ENCODE measurements at regions not wholly inside any gene's neighbourhood (a gene's known extent, or its start where the extent isn't known, plus 50 kb on each side); places are given as distances from the start of the nearest gene placed in this dataset.
"Not testable (repeated sequence)": the region's sequence is repeated elsewhere in the genome, so short reads cannot be mapped to it uniquely, and the experiment has no call there.

DNA sequence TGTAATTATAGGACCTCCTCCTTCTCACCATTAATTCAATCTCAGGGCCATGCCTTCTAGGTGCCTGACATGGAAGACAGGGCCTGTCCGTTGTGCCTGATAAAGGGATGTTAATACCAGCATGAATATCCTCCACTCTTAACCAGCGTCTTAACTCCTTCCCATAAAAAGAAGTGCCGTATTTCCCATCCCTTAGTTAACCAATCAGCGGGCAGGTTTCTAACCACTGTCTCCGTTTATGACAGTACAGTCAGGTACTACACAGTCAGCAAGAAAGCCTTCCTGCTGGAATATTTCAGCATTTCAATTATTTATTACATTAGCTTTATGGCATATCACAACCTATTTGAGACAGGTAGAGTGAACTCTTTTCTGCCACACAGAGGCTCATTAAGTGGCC lies 308.6 kb upstream of the FZD8 start:
- no peak for DNase-seq

DNA sequence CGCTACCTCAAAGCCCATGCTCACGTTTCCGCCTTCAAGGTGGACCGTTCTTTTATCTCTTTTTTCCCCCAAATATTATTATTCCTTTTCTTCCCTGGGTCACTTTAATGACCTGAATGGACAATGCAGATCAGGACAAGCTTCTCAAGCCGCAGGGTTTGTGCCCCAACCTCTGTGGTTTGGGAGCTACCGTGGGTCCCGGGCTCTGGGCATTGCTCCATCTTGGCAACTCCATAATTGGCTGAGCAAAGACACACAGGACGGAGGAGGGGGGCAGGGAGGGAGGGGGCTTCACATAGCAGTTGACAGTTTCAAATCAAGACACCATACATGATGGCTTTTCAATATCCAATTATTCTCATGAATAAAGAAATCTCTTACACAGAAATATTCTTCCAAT lies 308.1 kb upstream of the FZD8 start:
- no peak for DNase-seq

DNA sequence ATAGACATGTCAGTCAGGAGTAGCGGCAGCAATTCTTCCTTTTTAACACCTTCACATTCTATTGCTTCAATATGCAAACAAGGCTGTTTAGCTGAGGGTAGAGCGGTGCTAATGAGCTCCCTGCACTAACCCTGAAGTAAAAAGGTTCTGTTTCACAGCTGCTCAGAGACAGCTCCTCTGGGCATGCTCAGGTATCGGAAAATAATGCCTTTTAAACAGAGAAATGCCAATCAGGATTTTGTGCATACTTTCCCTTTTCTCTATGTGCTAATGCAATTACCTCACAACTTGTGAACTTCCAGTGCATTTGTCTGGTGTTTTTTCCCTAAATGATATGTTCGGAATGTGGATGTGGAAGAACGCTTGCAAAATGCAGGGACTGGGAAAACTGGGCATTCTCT lies 307.7 kb upstream of the FZD8 start:
- no peak for DNase-seq

DNA sequence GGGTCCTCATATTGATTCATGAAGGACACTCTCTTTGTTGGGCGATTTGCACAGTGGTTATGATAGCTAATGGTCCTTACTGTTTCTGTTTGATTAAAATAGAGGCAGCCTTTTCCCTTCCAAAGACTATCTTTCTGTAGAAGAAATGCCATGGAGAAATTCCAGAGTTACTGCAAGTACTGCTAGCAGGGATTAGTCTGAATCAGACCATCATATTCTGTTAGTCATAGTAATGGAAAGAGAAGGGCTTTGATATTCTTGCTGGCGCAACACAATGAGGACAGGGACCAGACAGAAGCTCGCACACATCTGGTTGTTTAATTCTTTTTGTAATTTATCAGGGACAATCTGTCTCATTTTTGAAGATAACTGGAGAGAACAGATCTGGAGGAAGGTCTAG lies 304.5 kb upstream of the FZD8 start:
- no peak for DNase-seq

DNA sequence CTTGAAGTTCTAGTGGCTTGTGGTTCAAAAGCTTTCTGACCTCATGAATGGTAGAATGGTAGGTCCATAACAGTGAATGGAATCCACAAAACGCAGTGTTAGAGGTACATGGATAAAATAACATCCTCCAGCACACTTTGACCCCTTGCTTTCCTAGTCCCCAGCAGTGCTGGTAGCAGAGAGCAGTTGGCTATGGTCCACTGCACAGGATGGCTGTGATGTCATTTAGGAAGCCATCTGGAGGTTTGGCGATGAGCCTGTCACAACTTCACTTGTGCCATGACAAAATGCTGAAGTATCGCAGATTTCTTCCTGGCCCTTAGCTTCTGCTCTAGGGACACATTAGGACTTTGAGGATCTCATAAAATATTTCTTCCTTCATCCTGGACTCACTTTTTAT lies 300.0 kb upstream of the FZD8 start:
- no peak for DNase-seq

DNA sequence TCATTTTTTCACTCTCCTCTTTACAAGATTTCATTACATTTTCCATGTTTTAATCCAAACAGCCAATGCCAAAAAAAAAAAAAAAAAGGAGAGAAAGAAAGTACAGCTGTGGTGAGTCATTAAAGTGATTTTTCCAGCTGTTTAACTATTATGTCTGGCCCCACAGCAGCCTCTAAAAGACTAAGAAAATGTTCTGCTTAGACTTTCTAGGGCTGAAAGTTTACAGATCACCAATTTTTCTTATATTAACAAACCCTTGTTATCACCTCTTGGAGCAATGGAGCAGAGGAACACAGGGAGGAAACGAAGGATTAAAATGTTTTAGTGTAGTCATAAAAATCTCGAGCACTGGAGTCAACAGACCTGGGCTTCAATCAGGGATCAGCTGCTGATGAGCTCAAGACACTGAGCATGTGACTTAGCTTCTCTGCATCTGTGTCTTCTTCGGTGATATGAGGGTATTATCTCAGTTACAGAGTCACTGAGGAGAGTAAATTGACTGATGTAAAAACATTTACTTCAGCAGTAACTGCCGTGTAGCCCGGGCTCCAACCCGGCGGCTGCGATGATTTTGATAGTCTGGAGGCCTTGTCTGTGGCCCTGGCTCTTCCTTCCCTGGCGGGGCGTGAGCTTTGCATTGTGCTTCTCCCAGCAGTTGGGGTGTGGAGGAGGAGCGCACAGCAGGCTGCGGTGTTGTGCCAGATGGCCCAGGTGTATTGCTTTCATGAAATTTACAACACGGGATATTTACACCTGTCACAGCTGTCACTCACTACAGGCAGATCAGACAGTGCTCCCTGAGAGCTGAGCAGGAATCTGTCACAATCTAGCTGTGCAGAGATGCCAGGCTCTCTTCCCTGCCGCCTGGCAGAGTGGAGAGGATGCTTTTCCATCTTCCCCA lies 298.3 kb upstream of the FZD8 start:
- DNase-seq, result no peak

DNA sequence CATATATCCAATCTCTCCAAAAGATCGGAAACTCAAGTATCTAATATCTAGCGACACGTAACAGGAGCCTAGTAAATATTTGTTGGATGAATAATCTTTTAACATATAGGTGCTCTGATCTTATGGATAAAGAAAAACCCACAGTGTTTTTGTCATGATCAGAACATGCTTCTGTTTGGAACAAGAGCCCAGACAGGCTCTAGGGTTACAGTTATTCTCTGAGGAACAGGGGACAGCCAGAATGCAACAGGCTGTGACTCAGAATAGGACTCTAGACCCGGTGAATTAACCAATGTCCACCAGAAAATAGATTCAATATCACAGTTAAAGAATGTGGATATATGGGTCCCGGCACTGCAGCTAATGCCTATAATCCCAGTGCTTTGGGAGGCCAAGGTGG lies 296.1 kb upstream of the FZD8 start:
- DNase-seq, result no peak

DNA sequence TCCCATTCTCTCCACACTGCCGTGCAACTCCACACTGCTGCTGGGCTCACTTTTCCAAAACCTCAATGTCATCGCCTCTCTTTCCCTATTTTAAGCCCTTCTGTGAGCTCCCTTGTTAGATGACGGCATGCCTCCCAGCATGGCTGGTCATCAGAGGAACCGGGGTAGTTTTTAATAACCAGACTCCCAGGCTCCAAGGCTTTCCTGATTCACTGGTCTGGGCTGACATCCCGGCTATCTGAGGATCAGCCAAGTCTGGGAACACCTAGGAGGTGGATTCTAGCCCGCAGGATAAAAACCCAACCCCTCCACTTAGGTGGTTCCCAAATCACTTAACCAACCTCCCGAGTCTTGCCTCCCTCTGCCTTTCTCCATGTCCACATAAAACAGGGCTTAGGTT lies 295.4 kb upstream of the FZD8 start:
- DNase-seq, result no peak

DNA sequence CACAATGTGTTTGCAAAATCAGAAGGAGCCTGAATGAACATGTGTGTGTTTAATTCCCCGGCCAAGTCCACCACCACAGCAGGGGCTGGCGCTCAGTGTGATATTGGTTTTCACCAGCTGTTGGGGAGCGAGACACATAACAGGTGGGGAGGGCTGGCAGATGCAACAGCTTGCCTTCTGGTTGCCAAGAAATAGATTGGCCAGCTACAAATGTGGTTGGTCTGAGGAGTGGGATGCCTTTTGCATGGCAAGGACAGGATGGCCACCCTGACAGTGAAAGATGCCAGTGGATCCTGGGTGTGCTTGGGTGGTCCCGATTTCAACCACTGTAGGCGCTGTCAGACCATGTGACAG lies 292.5 kb upstream of the FZD8 start:
- DNase-seq, result no peak

DNA sequence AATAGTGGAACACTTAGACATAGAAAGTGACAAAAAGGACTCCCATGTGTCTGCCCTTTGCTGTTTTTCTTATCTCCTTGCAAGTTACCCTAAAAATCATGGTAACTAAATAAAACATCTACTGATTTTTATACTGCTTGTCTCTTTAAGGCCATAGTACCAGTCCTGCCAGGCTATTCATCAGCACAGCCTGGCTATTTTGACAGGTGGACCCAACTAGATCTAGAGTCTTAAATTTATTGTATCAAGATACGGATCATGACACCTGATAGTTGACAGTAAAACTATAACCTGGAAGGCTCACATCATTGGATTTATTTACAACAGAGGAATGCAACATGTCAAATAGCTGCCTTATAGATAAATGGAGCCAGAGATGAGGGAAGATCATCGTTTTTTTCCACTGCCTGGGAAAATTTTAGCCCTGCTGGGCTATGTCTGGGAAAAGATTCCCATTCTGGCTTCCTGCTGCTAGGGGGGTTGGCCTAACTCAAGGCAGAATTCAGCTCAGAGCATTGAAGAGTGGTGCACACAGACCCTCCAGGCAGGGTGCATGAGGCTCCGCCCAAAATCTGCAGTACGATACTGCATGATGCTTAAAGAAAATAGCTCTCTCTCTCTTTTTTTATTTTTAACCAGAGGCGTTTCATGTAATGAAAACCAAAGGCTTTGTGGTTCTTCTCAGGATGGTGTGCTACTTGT lies 292.0 kb upstream of the FZD8 start:
- DNase-seq, result no peak

DNA sequence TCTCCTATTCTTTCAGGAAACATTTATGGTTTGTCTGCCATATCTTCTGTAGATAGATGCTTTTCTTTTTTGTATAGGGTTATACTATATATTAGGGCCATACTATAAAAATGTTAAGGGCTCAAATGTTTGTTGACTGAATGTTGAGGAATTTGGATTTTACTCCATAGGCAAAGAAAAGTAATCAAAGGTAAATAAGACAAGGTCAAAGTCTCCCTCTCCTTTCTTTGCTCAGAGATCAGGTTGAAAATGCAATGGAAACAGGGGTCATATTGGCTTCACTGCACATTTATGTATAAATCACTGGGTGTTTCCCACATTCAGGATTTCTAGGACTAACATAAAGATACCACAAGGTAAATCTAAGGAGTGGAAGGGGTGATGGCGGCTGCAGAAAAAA lies 291.4 kb upstream of the FZD8 start:
- no peak for DNase-seq

DNA sequence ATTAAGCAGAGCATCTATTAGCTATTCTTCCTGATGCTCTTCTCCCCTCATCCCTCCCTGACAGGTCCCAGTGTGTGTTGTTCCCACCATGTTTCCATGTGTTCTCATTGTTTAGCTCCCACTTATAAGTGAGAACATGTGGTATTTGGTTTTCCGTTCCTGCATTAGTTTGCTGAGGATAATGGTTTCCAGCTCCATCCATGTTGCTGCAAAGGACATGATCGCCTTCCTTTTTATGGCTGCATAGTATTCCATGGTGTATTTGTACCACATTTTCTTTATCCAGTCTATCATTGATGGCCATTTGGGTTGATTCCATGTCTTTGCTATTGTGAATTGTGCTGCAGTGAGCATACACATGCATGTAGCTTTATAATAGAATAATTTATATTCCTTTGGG lies 287.9 kb upstream of the FZD8 start:
- DNase-seq, result not testable (repeated sequence)

DNA sequence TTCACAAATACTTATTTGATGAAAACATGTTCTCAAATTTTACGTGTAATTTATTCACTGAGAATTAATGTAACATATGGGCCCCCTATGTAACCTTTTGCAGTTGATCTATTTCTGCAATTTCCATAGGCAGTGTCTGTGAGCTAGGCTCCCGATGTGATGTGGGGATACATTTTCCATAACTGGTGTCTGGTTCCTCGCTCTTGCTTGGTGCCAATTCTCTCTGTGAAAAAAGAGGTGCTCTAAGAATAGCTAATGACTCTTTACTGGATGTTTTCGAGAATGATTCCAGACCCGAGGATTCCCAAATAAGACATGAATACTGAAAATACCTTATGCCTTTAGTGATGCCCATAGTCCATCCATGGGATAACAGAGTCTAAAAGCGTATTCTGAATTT lies 286.7 kb upstream of the FZD8 start:
- DNase-seq, result no peak

DNA sequence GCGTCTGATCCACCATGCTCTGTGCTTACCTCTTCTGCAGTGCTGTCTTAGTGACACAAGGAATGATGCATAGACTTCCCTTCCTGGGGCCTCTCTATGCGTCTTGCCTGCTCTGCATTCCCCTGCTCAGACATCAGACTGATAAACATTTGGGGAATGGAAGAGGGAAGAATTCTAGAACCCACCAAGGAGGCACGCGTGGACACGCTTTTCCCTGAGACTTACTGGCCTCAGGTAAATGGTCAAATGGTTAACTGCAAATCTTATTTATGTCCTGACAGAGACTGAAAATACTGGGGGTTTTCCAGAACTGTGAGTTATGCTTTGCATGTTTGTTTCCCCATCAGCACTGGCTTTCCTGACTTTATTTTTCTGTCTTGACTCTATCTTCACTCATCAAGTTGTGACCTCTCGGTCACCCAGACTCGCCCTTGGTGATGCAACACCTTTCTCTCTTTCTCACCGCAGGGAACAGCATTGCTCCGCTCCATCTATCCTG lies 285.9 kb upstream of the FZD8 start:
- no peak for DNase-seq

DNA sequence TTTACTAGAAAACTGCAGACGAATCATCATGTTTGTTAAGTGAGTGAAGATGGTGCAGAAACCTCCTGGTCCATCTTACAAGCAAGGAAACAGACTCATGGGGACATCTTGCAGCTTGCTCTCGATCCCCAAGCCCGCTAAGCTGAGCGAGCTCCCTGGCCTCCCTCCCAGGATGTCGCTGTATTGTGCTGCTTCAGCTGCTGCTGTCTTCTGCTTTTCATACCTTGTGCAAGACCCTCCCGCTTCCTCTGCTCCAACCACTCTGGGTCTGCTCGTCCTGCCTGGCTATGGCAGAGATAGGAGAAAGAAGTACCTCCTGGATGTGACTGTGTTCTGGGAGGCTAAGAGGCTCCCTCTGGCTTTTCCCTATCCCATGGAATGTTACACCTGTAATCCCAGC lies 285.2 kb upstream of the FZD8 start:
- no peak for DNase-seq

DNA sequence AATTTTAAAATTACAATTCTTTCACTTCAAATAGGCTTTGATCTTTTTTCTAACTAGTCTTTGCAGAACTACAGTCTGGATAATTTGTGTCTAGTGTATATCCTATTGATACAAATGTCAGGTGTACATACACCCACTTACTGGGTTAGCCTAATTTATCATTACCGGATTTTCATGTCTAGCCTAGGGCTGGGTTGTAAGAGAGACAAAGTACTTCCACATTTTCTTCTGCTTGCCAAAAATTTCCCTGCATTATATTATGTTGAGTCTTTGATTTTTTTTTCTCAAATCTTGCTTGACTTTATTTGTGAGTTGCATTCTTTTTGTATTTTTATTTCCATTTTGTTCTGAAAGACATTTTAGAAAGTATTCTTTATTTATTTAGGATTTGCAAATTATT lies 284.8 kb upstream of the FZD8 start:
- DNase-seq, result no peak

DNA sequence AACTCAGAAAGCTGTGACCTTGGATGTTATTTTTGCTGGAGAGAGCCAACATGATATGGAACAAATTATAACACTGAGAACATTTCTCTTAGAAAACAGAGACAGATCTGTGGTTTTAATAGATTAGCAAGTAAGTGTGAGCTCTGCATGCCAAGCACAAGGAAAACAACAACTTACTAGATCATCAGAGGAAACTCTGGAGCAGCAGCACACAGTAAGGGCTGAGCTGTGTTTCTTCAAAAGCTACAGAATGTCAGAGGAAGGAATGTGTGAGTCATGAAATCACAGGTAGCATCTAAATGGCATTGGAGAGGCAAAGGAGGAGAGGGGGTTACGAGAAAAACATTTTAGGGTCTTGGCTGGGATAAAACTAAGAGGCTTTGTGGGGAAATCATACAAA lies 283.4 kb upstream of the FZD8 start:
- DNase-seq, result no peak

DNA sequence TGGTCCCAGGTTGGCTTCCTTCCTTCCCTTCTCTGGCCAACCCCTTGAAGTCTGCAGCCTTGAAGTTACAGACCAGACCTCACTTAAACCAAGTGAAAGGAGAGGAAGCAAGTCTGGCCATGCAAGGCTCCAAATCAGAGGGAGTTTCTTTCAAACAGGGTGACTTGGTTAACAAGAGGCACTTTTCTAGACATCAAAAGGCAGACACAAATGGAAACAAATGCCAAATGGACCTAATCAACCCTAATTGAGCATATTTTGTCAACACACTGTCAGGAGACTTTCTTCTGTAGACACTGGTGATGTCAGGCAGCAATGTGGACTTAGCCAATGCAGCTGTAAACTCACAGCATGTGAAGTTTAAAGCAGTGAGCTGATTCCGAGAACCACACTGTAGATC lies 282.7 kb upstream of the FZD8 start:
- no peak for DNase-seq

DNA sequence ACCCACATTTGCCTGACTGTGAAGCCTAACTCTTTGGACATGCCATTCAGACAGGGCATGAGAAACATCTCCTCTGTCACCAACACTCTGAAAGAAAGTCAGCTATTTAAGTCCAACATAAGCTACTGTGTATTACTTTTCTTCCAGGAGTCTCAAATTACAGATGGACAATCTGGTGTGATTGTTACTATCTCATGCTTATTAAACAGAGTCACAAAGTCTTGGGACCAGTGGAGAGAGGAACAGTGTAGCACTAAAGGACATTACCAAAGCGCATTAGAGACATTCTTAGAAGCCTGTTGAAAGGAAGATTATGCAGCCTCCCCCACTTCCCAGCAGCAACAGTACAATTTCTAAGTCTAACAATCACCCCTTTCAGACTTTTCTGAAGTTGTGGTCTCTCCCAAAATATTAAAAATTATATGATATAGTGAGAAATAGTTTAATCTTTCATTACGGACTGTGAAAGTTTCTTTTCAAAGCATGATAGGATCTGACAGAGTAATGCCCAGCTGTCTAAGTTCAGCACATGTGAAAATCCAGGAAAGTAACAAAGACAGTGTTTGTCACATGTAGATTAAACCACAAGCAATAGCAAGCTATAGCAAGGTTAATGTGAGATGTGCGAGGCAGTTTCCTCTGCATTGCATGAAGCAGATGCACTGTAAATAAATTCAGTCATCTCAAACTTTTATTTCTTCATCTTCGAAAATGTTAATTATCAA lies 280.9 kb upstream of the FZD8 start:
- no peak for DNase-seq

DNA sequence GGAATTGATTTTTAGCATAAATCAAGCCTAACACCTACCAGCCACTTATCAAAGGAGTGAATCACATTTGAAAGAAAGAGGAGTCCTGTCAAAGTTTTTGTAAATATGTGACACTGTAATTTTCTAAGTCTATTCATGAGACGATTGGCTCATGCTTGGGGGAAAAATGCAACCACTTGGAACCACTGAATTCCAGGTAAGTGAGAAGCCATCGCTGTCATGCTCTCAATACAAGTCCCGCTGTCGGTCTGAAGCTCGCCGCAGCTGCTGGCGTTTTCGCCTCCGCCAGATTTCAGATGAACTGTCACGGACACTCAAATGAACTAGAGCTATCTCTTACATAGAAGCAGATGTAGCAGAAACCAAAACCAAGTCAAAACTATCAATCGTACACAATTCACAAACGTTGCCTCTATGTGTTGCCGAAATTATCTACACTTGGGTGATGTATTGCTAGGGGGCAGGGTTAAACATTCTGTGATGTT lies 279.8 kb upstream of the FZD8 start:
- no peak for DNase-seq

DNA sequence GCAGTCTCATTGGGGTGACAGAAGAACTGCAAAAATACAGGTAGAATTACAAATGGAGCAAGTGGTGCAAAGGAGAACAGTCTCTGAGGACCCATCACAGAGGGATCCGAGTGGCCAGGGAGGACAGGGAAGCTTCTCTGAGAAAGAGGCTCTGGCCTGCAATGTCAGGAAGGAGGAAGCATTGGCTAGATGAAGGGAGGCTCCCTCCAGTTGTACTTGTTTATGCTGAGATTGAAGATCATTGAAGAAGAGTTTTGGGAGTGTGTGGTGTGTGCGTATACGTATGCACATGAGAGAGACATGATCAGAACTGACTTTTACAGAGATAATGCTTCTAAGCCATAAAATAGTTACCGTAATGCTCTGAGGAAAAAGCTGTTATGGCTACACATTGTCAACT lies 274.7 kb upstream of the FZD8 start:
- DNase-seq, result no peak

DNA sequence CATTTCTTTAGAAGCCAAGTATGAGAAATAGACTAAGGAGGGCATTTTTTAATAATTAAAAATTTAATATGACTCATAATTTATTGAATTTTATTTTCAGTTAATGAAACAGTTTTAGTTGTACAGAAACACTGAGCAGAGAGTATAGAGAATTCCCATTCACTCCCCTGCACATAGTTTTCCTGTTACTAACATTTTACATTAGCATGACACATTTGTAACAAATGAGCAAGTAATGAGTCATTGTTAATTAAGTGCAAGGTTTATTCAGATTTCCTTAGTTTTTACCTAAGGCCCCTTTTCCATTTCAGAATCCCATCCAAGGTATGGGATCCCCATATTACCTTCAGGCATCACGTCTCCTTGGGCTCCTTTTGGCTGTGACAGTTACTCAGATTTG lies 271.5 kb upstream of the FZD8 start:
- DNase-seq, result no peak

Measured in activated CD4-positive, alpha-beta T cell treated with anti-CD3 and anti-CD28 coated beads, Interleukin-2, amount 50 U/mL, for 1 hour (primary cell).